PC-3 (cell line): ENCODE measurements at regions not wholly inside any gene's neighbourhood (a gene's known extent, or its start where the extent isn't known, plus 50 kb on each side); places are given as distances from the start of the nearest gene placed in this dataset.

Experiments used
- CTCF ChIP-seq: fragments of 300-600 bp; sonication (generic); conservative IDR thresholded peaks from 2 replicates; pipeline ENCODE4 v1.5.1; 2017; ENCODE audit warnings: antibody characterized with exemption, low read depth, mild to moderate bottlenecking, low read length
- EZH2 ChIP-seq: fragments of 300-600 bp; sonication (generic); IDR thresholded peaks from one replicate; pipeline ENCODE4 v1.6.1; 2017; ENCODE audit warnings: antibody characterized with exemption, mild to moderate bottlenecking, low read length; ENCODE audit not compliant: unreplicated experiment

- TF ChIP-seq CTCF, result no peak
- no peak for TF ChIP-seq EZH2
Measured at GRCh38 chr11:38159038-38159437, 1561.0 kb upstream of the RAG2 start.
